ENCODE measurements at regions not wholly inside any gene's neighbourhood (a gene's known extent, or its start where the extent isn't known, plus 50 kb on each side); places are given as distances from the start of the nearest gene placed in this dataset.

DNA sequence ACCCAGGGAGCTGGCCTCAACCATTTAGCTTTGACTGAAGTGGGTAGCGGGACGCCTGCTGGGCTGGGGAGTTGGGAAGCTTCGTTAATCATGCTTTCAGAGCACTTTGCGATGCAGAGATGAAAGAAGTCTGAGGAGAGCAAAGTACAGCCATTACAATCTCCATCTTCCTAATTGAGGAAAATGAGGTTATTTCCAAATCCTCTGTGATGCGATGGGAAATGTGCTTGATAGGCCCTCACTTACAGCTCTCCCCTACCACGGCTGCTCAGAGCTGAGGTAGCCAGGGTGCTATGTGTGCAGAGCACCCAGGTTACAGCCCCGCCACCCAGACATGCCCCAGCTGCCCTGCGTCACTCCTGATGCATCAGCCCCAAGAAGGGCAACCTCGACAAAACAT, 326.5 kb upstream of the KLHL29 start:
- H3K4me1 Mint-ChIP-seq (ENCODE audit: low read depth, unreplicated experiment): no peaks in the 10 kb centered on the region
- no peaks in the 10 kb centered on the region for H3K36me3 ChIP-seq (ENCODE audit: control insufficient read depth, insufficient read depth, low read length)
- intact Hi-C loops (cut with micrococcal nuclease; ENCODE audit: unreplicated experiment): no loop called here
- DNase-seq: no peak
- H3K36me3 Mint-ChIP-seq (ENCODE audit: insufficient read depth, unreplicated experiment): no peaks in the 10 kb centered on the region
- no peak overlapping the region for H3K27ac Mint-ChIP-seq (ENCODE audit: unreplicated experiment)
- H3K9me3 ChIP-seq: no peaks in the 10 kb centered on the region
- ChIA-PET CTCF (no interaction called here), POLR2A (no interaction called here)
- no peaks in the 10 kb centered on the region for H3K9me3 Mint-ChIP-seq (ENCODE audit: unreplicated experiment)
- H3K4me3 Mint-ChIP-seq (ENCODE audit: unreplicated experiment): no peak overlapping the region
- peaks cover 4% of the 10 kb centered on the region for H3K27me3 Mint-ChIP-seq (ENCODE audit: insufficient read depth, unreplicated experiment)
- TF ChIP-seq CTCF (IDR thresholded peaks at IDR 0.05; ENCODE audit: insufficient read depth in 1 of 2, low read depth in 1 of 2, low read length in 1 of 2, severe bottlenecking in 1 of 2, unreplicated experiment in 1 of 2): no peak
- no peak overlapping the region for H3K4me3 ChIP-seq (ENCODE audit: low read depth, low read length)
- no peaks in the 10 kb centered on the region for H3K4me1 ChIP-seq
- no peaks in the 10 kb centered on the region for H3K27me3 ChIP-seq (replicated peaks; ENCODE audit: control insufficient read depth, insufficient read depth, low read length)
- no TSS peak for BruUV-seq (replicated peaks)

GRCh38 chr2:23065210-23065609, 319.8 kb upstream of the KLHL29 start:
- Mint-ChIP-seq H3K27ac (ENCODE audit: unreplicated experiment) (no peak overlapping the region), H3K4me1 (ENCODE audit: low read depth, unreplicated experiment) (peaks cover 6% of the 10 kb centered on the region), H3K27me3 (ENCODE audit: insufficient read depth, unreplicated experiment) (no peaks in the 10 kb centered on the region), H3K36me3 (ENCODE audit: insufficient read depth, unreplicated experiment) (peaks cover 6% of the 10 kb centered on the region), H3K4me3 (ENCODE audit: unreplicated experiment) (no peak overlapping the region), H3K9me3 (ENCODE audit: unreplicated experiment) (no peaks in the 10 kb centered on the region)
- TF ChIP-seq CTCF (IDR thresholded peaks at IDR 0.05; ENCODE audit: insufficient read depth in 1 of 2, low read depth in 1 of 2, low read length in 1 of 2, severe bottlenecking in 1 of 2, unreplicated experiment in 1 of 2): no peak
- no peaks in the 10 kb centered on the region for H3K9me3 ChIP-seq
- no TSS peak for BruUV-seq (replicated peaks)
- no peak for DNase-seq
- ChIA-PET CTCF (no interaction called here), POLR2A (no interaction called here)
- no peaks in the 10 kb centered on the region for H3K36me3 ChIP-seq (ENCODE audit: control insufficient read depth, insufficient read depth, low read length)
- H3K27me3 ChIP-seq (replicated peaks; ENCODE audit: control insufficient read depth, insufficient read depth, low read length): no peaks in the 10 kb centered on the region
- intact Hi-C loops (cut with micrococcal nuclease; ENCODE audit: unreplicated experiment): no loop called here
- peaks cover 11% of the 10 kb centered on the region for H3K4me1 ChIP-seq
- no peak overlapping the region for H3K4me3 ChIP-seq (ENCODE audit: low read depth, low read length)

DNA sequence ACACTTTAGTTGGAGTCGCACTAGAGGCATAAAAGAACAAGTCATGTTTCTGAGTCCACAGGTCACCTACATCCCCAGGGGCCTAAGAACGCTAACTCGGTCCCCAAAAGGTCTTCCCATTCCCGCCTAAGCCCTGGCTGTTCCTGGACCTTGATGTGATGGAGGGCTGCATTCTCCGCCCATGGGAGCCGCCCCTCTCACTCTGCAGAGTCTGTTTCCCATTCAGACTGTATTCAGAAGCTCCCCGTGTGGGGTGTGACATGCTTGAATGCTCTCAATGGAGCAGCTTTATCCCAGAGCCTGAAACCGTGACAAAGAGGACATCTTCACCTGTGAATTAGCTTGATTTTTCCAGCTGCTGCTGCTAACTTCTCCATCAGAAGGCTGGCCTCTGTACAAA, 319.0 kb upstream of the KLHL29 start:
- no peak overlapping the region for H3K4me3 Mint-ChIP-seq (ENCODE audit: unreplicated experiment)
- no peak overlapping the region for H3K27ac Mint-ChIP-seq (ENCODE audit: unreplicated experiment)
- H3K4me1 Mint-ChIP-seq (ENCODE audit: low read depth, unreplicated experiment): peaks cover 12% of the 10 kb centered on the region
- H3K9me3 ChIP-seq: no peaks in the 10 kb centered on the region
- DNase-seq: no peak
- no peak overlapping the region for H3K4me3 ChIP-seq (ENCODE audit: low read depth, low read length)
- H3K36me3 Mint-ChIP-seq (ENCODE audit: insufficient read depth, unreplicated experiment): peaks cover 6% of the 10 kb centered on the region
- TF ChIP-seq CTCF (IDR thresholded peaks at IDR 0.05; ENCODE audit: insufficient read depth in 1 of 2, low read depth in 1 of 2, low read length in 1 of 2, severe bottlenecking in 1 of 2, unreplicated experiment in 1 of 2): no peak
- no peaks in the 10 kb centered on the region for H3K36me3 ChIP-seq (ENCODE audit: control insufficient read depth, insufficient read depth, low read length)
- no peaks in the 10 kb centered on the region for H3K27me3 Mint-ChIP-seq (ENCODE audit: insufficient read depth, unreplicated experiment)
- H3K9me3 Mint-ChIP-seq (ENCODE audit: unreplicated experiment): no peaks in the 10 kb centered on the region
- H3K27me3 ChIP-seq (replicated peaks; ENCODE audit: control insufficient read depth, insufficient read depth, low read length): no peaks in the 10 kb centered on the region
- H3K4me1 ChIP-seq: peaks cover 17% of the 10 kb centered on the region
- ChIA-PET POLR2A (no interaction called here), CTCF (no interaction called here)
- intact Hi-C loops (cut with micrococcal nuclease; ENCODE audit: unreplicated experiment): loop anchor here (2.0 kb wide), 1 partner anchor 27 kb away; no protein-coding TSS in a partner anchor
- BruUV-seq (replicated peaks): no TSS peak

Measured in Caco-2 (cell line).